ENCODE measurements at regions not wholly inside any gene's neighbourhood (a gene's known extent, or its start where the extent isn't known, plus 50 kb on each side); places are given as distances from the start of the nearest gene placed in this dataset.

GRCh38 chr21:43325968-43326715 is 100.8 kb downstream of the SIK1 start:
- no peaks in the 10 kb centered on the region for H3K27me3 ChIP-seq (replicated peaks in 1 of 4; ENCODE audit: control insufficient read depth in 3 of 4, extremely low read depth in 1 of 4, insufficient read depth in 3 of 4, low read length in 3 of 4)

More at GRCh38 chr21:43325968-43326715, 100.8 kb downstream of the SIK1 start:
- Histone ChIP-seq H4K91ac (replicated peaks; ENCODE audit: insufficient read length, low read length) (no peak overlapping the region), H3K23ac (ENCODE audit: insufficient read length) (no peak overlapping the region), H4K5ac (ENCODE audit: insufficient read length, low read depth, low read length) (no peak overlapping the region), H2BK120ac (replicated peaks; ENCODE audit: low read depth, low read length) (no peak overlapping the region), H3K79me1 (ENCODE audit: low read depth, low read length) (no peaks in the 10 kb centered on the region), H3K27ac (ENCODE audit: low read depth, low read length) (no peak overlapping the region), H2BK20ac (ENCODE audit: low read length) (no peak overlapping the region), H3K4me2 (ENCODE audit: insufficient read depth in 1 of 2, low read depth in 2 of 2, low read length in 2 of 2) (no peak overlapping the region), H2BK15ac (ENCODE audit: low read length) (no peak overlapping the region), H2BK5ac (ENCODE audit: low read depth, low read length) (no peak overlapping the region), H3K18ac (ENCODE audit: extremely low read depth, low read length) (no peak overlapping the region), H4K20me1 (replicated peaks in 1 of 2; ENCODE audit: control insufficient read depth in 1 of 2, insufficient read depth in 2 of 2, low read length in 2 of 2) (no peaks in the 10 kb centered on the region), H3K23me2 (ENCODE audit: low read depth, low read length) (no peaks in the 10 kb centered on the region), H3K79me2 (ENCODE audit: control insufficient read depth in 1 of 2, insufficient read depth in 2 of 2, low read length in 2 of 2) (no peaks in the 10 kb centered on the region), H4K8ac (ENCODE audit: extremely low read depth, insufficient read depth, low read length) (no peak overlapping the region), H2BK12ac (ENCODE audit: low read depth, low read length) (no peak overlapping the region), H3K9me3 (ENCODE audit: insufficient read depth in 2 of 2, low read depth in 1 of 2, low read length in 1 of 2) (no peaks in the 10 kb centered on the region), H3K14ac (ENCODE audit: insufficient read length) (no peak overlapping the region), H3K4ac (replicated peaks; ENCODE audit: insufficient read length, low read depth, low read length) (no peak overlapping the region), H3K36me3 (ENCODE audit: control insufficient read depth in 2 of 4, insufficient read depth in 4 of 4, low read length in 3 of 4) (no peaks in the 10 kb centered on the region), H3K4me1 (replicated peaks in 1 of 4; ENCODE audit: control insufficient read depth in 3 of 4, insufficient read depth in 4 of 4, low read length in 3 of 4) (no peaks in the 10 kb centered on the region), H2AK5ac (ENCODE audit: low read depth, low read length) (no peak overlapping the region), H2AFZ (ENCODE audit: low read length) (no peak overlapping the region), H3K4me3 (ENCODE audit: extremely low read depth in 1 of 4, insufficient read depth in 2 of 4, low read depth in 3 of 4, low read length in 4 of 4) (no peak overlapping the region), H3K9ac (replicated peaks in 1 of 4; ENCODE audit: extremely low read depth in 1 of 4, low read depth in 3 of 4, low read length in 3 of 4) (no peak overlapping the region), H3K56ac (replicated peaks; ENCODE audit: insufficient read length, low read depth, low read length) (no peak overlapping the region)
- no peak for FAIRE-seq
- CTCF ChIA-PET (ENCODE audit: partially characterized antibody) = interaction anchor here (2.9 to 4.2 kb wide), 2 partner anchors 11 to 31 kb away, joined by 7 to 18 read pairs; no protein-coding TSS in a partner anchor
- TF ChIP-seq NANOG (IDR thresholded peaks at IDR 0.05; ENCODE audit: insufficient read depth, low read depth, low read length, poor library complexity, severe bottlenecking) (no peak), POU5F1 (IDR thresholded peaks at IDR 0.05; ENCODE audit: low read depth, low read length) (no peak), SUZ12 (IDR thresholded peaks at IDR 0.05; ENCODE audit: low read length) (no peak), SP1 (IDR thresholded peaks at IDR 0.05; ENCODE audit: low read depth, low read length) (no peak), SIN3A (conservative IDR thresholded peaks at IDR 0.05 in 1 of 2, IDR thresholded peaks at IDR 0.05 in 1 of 2; ENCODE audit: low read depth in 1 of 2, low read length in 2 of 2) (no peak), USF2 (IDR thresholded peaks at IDR 0.05; ENCODE audit: low read length) (no peak)
- 86% methylated on average over 11 of the region's 11 CpGs; no CpG with 5 or more reads in 1 of the 2 experiments for WGBS, 2 experiments (ENCODE audit: extremely low coverage in 1 of 2, insufficient coverage in 1 of 2, insufficient read length in 1 of 2, insufficient replicate concordance in 2 of 2, low coverage in 1 of 2, low lambda C conversion rate in 2 of 2, missing lambda C conversion rate in 1 of 2)
- POLR2A ChIA-PET (ENCODE audit: partially characterized antibody) = interaction anchor here (1.3 kb wide), 1 partner anchor 21 kb away, joined by 3 read pairs; no protein-coding TSS in a partner anchor
- DNase-seq (ENCODE audit: low read depth in 1 of 2, low spot score in 2 of 2) = no peak

Measured in H1 (cell line).